Testis (tissue), 2 donors: ENCODE measurements at regions not wholly inside any gene's neighbourhood (a gene's known extent, or its start where the extent isn't known, plus 50 kb on each side); places are given as distances from the start of the nearest gene placed in this dataset.

Source experiments
- DNase-seq: peaks from one replicate; pipeline ENCODE4 v3.0.0-alpha.2; 2019
- H3K27ac ChIP-seq, 2 donors: fragments of 200-600 bp; sonication (generic); one replicate each; pipeline ENCODE4 v1.5.1; 2019
- H3K27me3 ChIP-seq: fragments of 200-600 bp; sonication (generic); one replicate; pipeline ENCODE4 v1.5.1; 2019
- H3K36me3 ChIP-seq: fragments of 200-600 bp; sonication (generic); one replicate; pipeline ENCODE4 v1.5.1; 2017; ENCODE audit warnings: low read depth; ENCODE audit errors: missing control alignments
- H3K4me1 ChIP-seq: fragments of 200-600 bp; sonication (generic); one replicate; pipeline ENCODE4 v1.5.1; 2019
- H3K4me3 ChIP-seq, 2 donors: fragments of 200-600 bp; sonication (generic); one replicate each; pipeline ENCODE4 v1.5.1; 2017 to 2019
- H3K9me3 ChIP-seq: fragments of 200-600 bp; sonication (generic); one replicate; pipeline ENCODE4 v1.5.1; 2017
- CTCF ChIP-seq, 3 experiments: fragments of 450-650 bp in 2 of 3; fragments of 200-600 bp in 1 of 3; sonication (generic) in 1 of 3; IDR thresholded peaks; one replicate each; pipeline ENCODE4 v1.5.1; 2016 to 2019; ENCODE audit warnings: antibody characterized with exemption in 3 of 3, mild to moderate bottlenecking in 2 of 3, moderate library complexity in 1 of 3
- POLR2A ChIP-seq: fragments of 450-650 bp; IDR thresholded peaks from one replicate; pipeline ENCODE4 v1.6.1; 2017; ENCODE audit warnings: antibody characterized with exemption, mild to moderate bottlenecking, moderate library complexity
- WGBS, 2 donors: methylation state at CpG; one replicate each; pipeline ENCODE4 v1.1.5; 2018; 5-methylcytosine and 5-hydroxymethylcytosine counted together
- intact Hi-C: fragments of 100-400 bp; cut with DNase I; formaldehyde crosslinking; loops from one replicate; pipeline ENCODE4 v1.15.1; 2023; ENCODE audit warnings: low total_unique reads

GRCh38 chr14:56000846-56001245 is 117.4 kb upstream of the PELI2 start:
- WGBS, 2 donors, result 80 to 91% methylated on average over 3 of the region's 3 CpGs
- intact Hi-C loops, result no loop called here
- no peaks in the 10 kb centered on the region for H3K4me1 ChIP-seq
- H3K27ac ChIP-seq, result no peak overlapping the region
- no peak for DNase-seq
- H3K27me3 ChIP-seq, result no peaks in the 10 kb centered on the region
- no peak overlapping the region for H3K4me3 ChIP-seq
- no peak for TF ChIP-seq CTCF (IDR thresholded peaks at IDR 0.05)
- TF ChIP-seq POLR2A, result no peak
- no peaks in the 10 kb centered on the region for H3K9me3 ChIP-seq
- H3K36me3 ChIP-seq, result no peaks in the 10 kb centered on the region

- DNase-seq, result no peak
- no peaks in the 10 kb centered on the region for H3K4me1 ChIP-seq
- H3K9me3 ChIP-seq, result no peaks in the 10 kb centered on the region
- intact Hi-C loops, result no loop called here
- H3K27ac ChIP-seq, result no peak overlapping the region
- H3K36me3 ChIP-seq, result no peaks in the 10 kb centered on the region
- TF ChIP-seq CTCF (IDR thresholded peaks at IDR 0.05), result no peak
- no peak for TF ChIP-seq POLR2A
- WGBS, 2 donors, result 87 to 88% methylated on average over 7 of the region's 7 CpGs
- no peak overlapping the region for H3K4me3 ChIP-seq
- no peaks in the 10 kb centered on the region for H3K27me3 ChIP-seq
Observed at GRCh38 chr14:56002342-56002741, 115.9 kb upstream of the PELI2 start.

GRCh38 chr14:56002876-56003625 is 115.2 kb upstream of the PELI2 start:
- DNase-seq, result no peak
- no peaks in the 10 kb centered on the region for H3K4me1 ChIP-seq
- H3K4me3 ChIP-seq, result no peak overlapping the region
- H3K36me3 ChIP-seq, result no peaks in the 10 kb centered on the region
- 81 to 85% methylated on average over 11 of the region's 11 CpGs for WGBS, 2 donors
- intact Hi-C loops, result no loop called here
- no peaks in the 10 kb centered on the region for H3K9me3 ChIP-seq
- TF ChIP-seq CTCF (IDR thresholded peaks at IDR 0.05) (no peak), POLR2A (no peak)
- no peak overlapping the region for H3K27ac ChIP-seq
- no peaks in the 10 kb centered on the region for H3K27me3 ChIP-seq

- DNase-seq, result no peak
- Histone ChIP-seq H3K27me3 (no peaks in the 10 kb centered on the region), H3K27ac (peak overlapping the region; percentile 53 to 70), H3K9me3 (no peaks in the 10 kb centered on the region), H3K4me1 (no peaks in the 10 kb centered on the region), H3K4me3 (no peak overlapping the region), H3K36me3 (no peaks in the 10 kb centered on the region)
- whole genome bisulfite sequencing, 2 donors, result 35 to 38% methylated on average over 3 of the region's 3 CpGs
- no peak for TF ChIP-seq POLR2A
- no peak for TF ChIP-seq CTCF (IDR thresholded peaks at IDR 0.05)
- intact Hi-C loops, result no loop called here
Observed at GRCh38 chr14:56004323-56004722, 113.9 kb upstream of the PELI2 start.

- Histone ChIP-seq H3K4me1 (no peaks in the 10 kb centered on the region), H3K27ac (peak overlapping the region; percentile 53 to 70)
Observed at GRCh38 chr14:56004786-56005185, 113.4 kb upstream of the PELI2 start.

More at GRCh38 chr14:56004786-56005185, 113.4 kb upstream of the PELI2 start:
- TF ChIP-seq CTCF (IDR thresholded peaks at IDR 0.05), result no peak
- no peak for TF ChIP-seq POLR2A
- intact Hi-C loops, result no loop called here
- H3K9me3 ChIP-seq, result no peaks in the 10 kb centered on the region
- peak overlapping the region in 1 of 2 donors; percentile 24 for H3K4me3 ChIP-seq
- DNase-seq, result peak; percentile 58
- no peaks in the 10 kb centered on the region for H3K36me3 ChIP-seq
- WGBS, 2 donors, result 17 to 21% methylated on average over 14 of the region's 14 CpGs
- H3K27me3 ChIP-seq, result no peaks in the 10 kb centered on the region
